Endothelial cell of umbilical vein (primary cell): ENCODE measurements at regions not wholly inside any gene's neighbourhood (a gene's known extent, or its start where the extent isn't known, plus 50 kb on each side); places are given as distances from the start of the nearest gene placed in this dataset.

ENCODE experiments used
- BruUV-seq: library from RNA; stranded (reverse); fragments of 400-500 nt; replicated peaks from 2 replicates; lab custom pipeline; 2021; lab: Mats Ljungman, UMichigan
- CTCF ChIA-PET: fragments of 300-600, 350-600 bp; sonication (Branson Sonifier 250); formaldehyde crosslinking; loops from one replicate; lab custom pipeline; 2021; ENCODE audit warnings: antibody characterized with exemption, inconsistent platforms; lab: Charles Lee
- POLR2A ChIA-PET: fragments of 300-600, 350-600 bp; sonication (Branson Sonifier 250); formaldehyde crosslinking; loops from one replicate; lab custom pipeline; 2021; ENCODE audit warnings: antibody characterized with exemption, inconsistent platforms; lab: Charles Lee
- DNase-seq: peaks from one replicate; pipeline ENCODE4 v3.0.0-alpha.2; 2011; ENCODE audit warnings: low read depth, low spot score
- FAIRE-seq: peaks from 2 replicates; lab custom pipeline; 2011; peaks lifted over from hg19 to GRCh38; lab: Jason Lieb, UNC
- H2AFZ ChIP-seq: 2 replicates; pipeline ENCODE4 v1.6.0; 2012; ENCODE audit warnings: low read depth, low read length, control low read depth, inconsistent platforms
- H3K27ac ChIP-seq: 2 replicates; pipeline ENCODE4 v1.5.1; 2011; ENCODE audit warnings: low read depth, mild to moderate bottlenecking, control low read depth, low read length, moderate library complexity; ENCODE audit not compliant: insufficient read depth
- H3K27me3 ChIP-seq, 2 experiments: 2 replicates each; pipeline versions ENCODE4 v1.6.0 to v1.6.1; 2011; ENCODE audit warnings: low read length in 2 of 2, mixed read lengths in 1 of 2; ENCODE audit not compliant: control insufficient read depth in 2 of 2, insufficient read depth in 2 of 2
- H3K36me3 ChIP-seq, 2 experiments: 2 replicates in 1 of 2; 3 replicates in 1 of 2; pipeline ENCODE4 v1.5.1; 2011; ENCODE audit warnings: low read length in 2 of 2, mild to moderate bottlenecking in 1 of 2, moderate library complexity in 1 of 2; ENCODE audit not compliant: control insufficient read depth in 2 of 2, insufficient read depth in 2 of 2; ENCODE audit errors: extremely low read depth in 1 of 2
- H3K4me1 ChIP-seq: 3 replicates; pipeline ENCODE4 v1.5.1; 2011; ENCODE audit warnings: mild to moderate bottlenecking, low read length; ENCODE audit not compliant: control insufficient read depth, insufficient read depth; ENCODE audit errors: extremely low read depth
- H3K4me2 ChIP-seq: 2 replicates; pipeline ENCODE4 v1.6.1; 2011; ENCODE audit warnings: low read length, control low read depth, mixed read lengths; ENCODE audit not compliant: insufficient read depth
- H3K4me3 ChIP-seq, 3 experiments: fragments of 200-600 bp in 1 of 3; sonication (generic), shearing (Covaris generic) in 1 of 3; replicated peaks in 1 of 3; 2 replicates each; pipeline ENCODE4 v1.5.1; 2011 to 2016; ENCODE audit warnings: control low read depth in 3 of 3, low read length in 3 of 3, mild to moderate bottlenecking in 2 of 3, inconsistent platforms in 1 of 3, low read depth in 1 of 3, moderate library complexity in 1 of 3; ENCODE audit not compliant: insufficient read depth in 1 of 3
- H3K79me2 ChIP-seq: 2 replicates; pipeline ENCODE4 v1.6.0; 2012; ENCODE audit warnings: low read length, inconsistent platforms; ENCODE audit not compliant: control insufficient read depth, insufficient read depth
- H3K9ac ChIP-seq: replicated peaks from 2 replicates; pipeline ENCODE3; 2011; ENCODE audit warnings: low read length, control low read depth; ENCODE audit not compliant: insufficient read depth; ENCODE audit errors: extremely low read depth
- H3K9me1 ChIP-seq: replicated peaks from 3 replicates; pipeline ENCODE4 v1.6.0; 2011; ENCODE audit warnings: mild to moderate bottlenecking, low read length; ENCODE audit not compliant: control insufficient read depth, insufficient read depth; ENCODE audit errors: extremely low read depth
- H3K9me3 ChIP-seq: replicated peaks from 2 replicates; pipeline ENCODE4 v1.5.1; 2012; ENCODE audit warnings: low read length, inconsistent platforms; ENCODE audit not compliant: control insufficient read depth, insufficient read depth
- H4K20me1 ChIP-seq: replicated peaks from 2 replicates; pipeline ENCODE3; 2011; ENCODE audit warnings: mild to moderate bottlenecking, low read length; ENCODE audit not compliant: control insufficient read depth, insufficient read depth; ENCODE audit errors: extremely low read depth
- EZH2 ChIP-seq: IDR thresholded peaks from 2 replicates; pipeline ENCODE4 v1.6.1; 2012; ENCODE audit warnings: borderline replicate concordance, low read depth, mild to moderate bottlenecking, moderate library complexity, low read length, inconsistent platforms; ENCODE audit not compliant: severe bottlenecking
- FOS ChIP-seq: IDR thresholded peaks from 2 replicates; pipeline ENCODE4 v1.6.1; 2011; ENCODE audit warnings: mild to moderate bottlenecking, low read length, moderate library complexity, borderline replicate concordance; ENCODE audit not compliant: insufficient read depth
- GATA2 ChIP-seq: IDR thresholded peaks from 2 replicates; pipeline ENCODE4 v1.7.0; 2011; ENCODE audit warnings: low read depth, mild to moderate bottlenecking, moderate library complexity, mixed read lengths, low read length; ENCODE audit not compliant: insufficient read length, insufficient read depth
- JUN ChIP-seq: IDR thresholded peaks from 2 replicates; pipeline ENCODE4 v1.6.1; 2011; ENCODE audit warnings: borderline replicate concordance, low read depth; ENCODE audit not compliant: insufficient read length, insufficient read depth
- MAX ChIP-seq: IDR thresholded peaks from 2 replicates; pipeline ENCODE4 v1.6.1; 2011; ENCODE audit not compliant: insufficient read depth, insufficient read length
- MYC ChIP-seq: IDR thresholded peaks from one replicate; pipeline ENCODE4 v1.6.1; 2011; ENCODE audit warnings: mild to moderate bottlenecking, low read depth, low read length
- POLR2A ChIP-seq: IDR thresholded peaks from 2 replicates; pipeline ENCODE4 v1.6.1; 2012; ENCODE audit warnings: low read depth, mild to moderate bottlenecking, control low read depth, low read length
- POLR2AphosphoS5 ChIP-seq: IDR thresholded peaks from 2 replicates; pipeline ENCODE4 v1.6.1; 2012; ENCODE audit warnings: low read depth, mild to moderate bottlenecking, control low read depth, low read length, moderate library complexity; ENCODE audit not compliant: insufficient read depth
- dilution Hi-C: fragments of 300-500 bp; cut with MboI; formaldehyde crosslinking; loops from one replicate; pipeline ENCODE4 v1.15.0; 2019; ENCODE audit warnings: low sequenced_read_pairs; ENCODE audit not compliant: extremely low pct_ligation_motif_present
- intact Hi-C: fragments of 100-400 bp; cut with micrococcal nuclease; formaldehyde crosslinking; loops from one replicate; pipeline ENCODE4 v1.10.0; 2022
- TF ChIP-seq, protein P1 (sequence below), 2 donors: IDR thresholded peaks; 1 replicate in 1 of 2; 2 replicates in 1 of 2; pipeline ENCODE4 v1.5.1; 2011; ENCODE audit warnings: low read length in 2 of 2, mild to moderate bottlenecking in 2 of 2, moderate library complexity in 2 of 2, control low read depth in 1 of 2, inconsistent platforms in 1 of 2, low read depth in 1 of 2; ENCODE audit not compliant: insufficient read depth in 1 of 2; ENCODE audit errors: extremely low read depth in 1 of 2

DNA sequence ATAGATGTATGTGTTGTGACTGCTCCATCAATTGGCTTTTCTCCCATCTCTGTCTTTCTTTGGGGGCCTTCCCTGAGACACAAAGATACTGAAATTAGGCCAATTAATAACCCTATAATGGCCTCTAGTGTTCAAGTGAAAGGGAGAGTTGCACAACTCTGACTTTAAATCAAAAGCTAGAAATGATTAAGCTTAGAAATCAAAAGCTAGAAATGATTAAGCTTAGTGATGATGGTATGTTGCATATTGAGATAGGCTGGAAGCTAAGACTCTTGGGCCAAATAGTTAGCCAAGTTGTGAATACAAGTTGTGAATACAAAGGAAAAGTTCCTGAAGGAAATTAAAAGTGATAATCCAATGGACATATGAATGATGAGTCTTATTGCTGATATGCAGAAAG lies 452.9 kb upstream of the AGA start:
- no peaks in the 10 kb centered on the region for H3K79me2 ChIP-seq
- H3K9me3 ChIP-seq = no peaks in the 10 kb centered on the region
- H3K4me2 ChIP-seq = no peak overlapping the region
- BruUV-seq = no TSS peak
- dilution Hi-C loops = no loop called here
- H2AFZ ChIP-seq = no peak overlapping the region
- FAIRE-seq = no peak
- TF ChIP-seq MYC = no peak
- TF ChIP-seq FOS = no peak
- TF ChIP-seq GATA2 = no peak
- no peak for TF ChIP-seq JUN
- TF ChIP-seq POLR2AphosphoS5 = no peak
- TF ChIP-seq POLR2A = no peak
- TF ChIP-seq EZH2 = no peak
- no peak for TF ChIP-seq MAX
- TF ChIP-seq, protein P1, sequence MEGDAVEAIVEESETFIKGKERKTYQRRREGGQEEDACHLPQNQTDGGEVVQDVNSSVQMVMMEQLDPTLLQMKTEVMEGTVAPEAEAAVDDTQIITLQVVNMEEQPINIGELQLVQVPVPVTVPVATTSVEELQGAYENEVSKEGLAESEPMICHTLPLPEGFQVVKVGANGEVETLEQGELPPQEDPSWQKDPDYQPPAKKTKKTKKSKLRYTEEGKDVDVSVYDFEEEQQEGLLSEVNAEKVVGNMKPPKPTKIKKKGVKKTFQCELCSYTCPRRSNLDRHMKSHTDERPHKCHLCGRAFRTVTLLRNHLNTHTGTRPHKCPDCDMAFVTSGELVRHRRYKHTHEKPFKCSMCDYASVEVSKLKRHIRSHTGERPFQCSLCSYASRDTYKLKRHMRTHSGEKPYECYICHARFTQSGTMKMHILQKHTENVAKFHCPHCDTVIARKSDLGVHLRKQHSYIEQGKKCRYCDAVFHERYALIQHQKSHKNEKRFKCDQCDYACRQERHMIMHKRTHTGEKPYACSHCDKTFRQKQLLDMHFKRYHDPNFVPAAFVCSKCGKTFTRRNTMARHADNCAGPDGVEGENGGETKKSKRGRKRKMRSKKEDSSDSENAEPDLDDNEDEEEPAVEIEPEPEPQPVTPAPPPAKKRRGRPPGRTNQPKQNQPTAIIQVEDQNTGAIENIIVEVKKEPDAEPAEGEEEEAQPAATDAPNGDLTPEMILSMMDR (IDR thresholded peaks at IDR 0.05; ENCODE audit: extremely low read depth in 1 of 2, insufficient read depth in 1 of 2, low read depth in 1 of 2, low read length in 2 of 2) = no peak
- intact Hi-C loops = no loop called here
- H4K20me1 ChIP-seq = no peaks in the 10 kb centered on the region
- ChIA-PET POLR2A (no interaction called here), CTCF (no interaction called here)
- H3K4me1 ChIP-seq = no peaks in the 10 kb centered on the region
- no peaks in the 10 kb centered on the region for H3K27me3 ChIP-seq
- H3K9me1 ChIP-seq = no peaks in the 10 kb centered on the region
- no peak overlapping the region for H3K9ac ChIP-seq
- no peak overlapping the region for H3K4me3 ChIP-seq
- no peak for DNase-seq
- H3K27ac ChIP-seq = no peak overlapping the region
- H3K36me3 ChIP-seq = no peaks in the 10 kb centered on the region
